Pons (tissue), 1 donor: ENCODE measurements at regions not wholly inside any gene's neighbourhood (a gene's known extent, or its start where the extent isn't known, plus 50 kb on each side); places are given as distances from the start of the nearest gene placed in this dataset.

Experiments used
- DNase-seq: peaks from one replicate; pipeline ENCODE4 v3.0.0-alpha.2; 2016; ENCODE audit warnings: low spot score

- DNase-seq: no peak
Measured at GRCh38 chr2:238985041-238985729, 137.3 kb downstream of the TWIST2 start.

- no peak for DNase-seq
Measured at GRCh38 chr2:238985931-238986446, 138.1 kb downstream of the TWIST2 start.

GRCh38 chr2:238986491-238987351 is 138.8 kb downstream of the TWIST2 start:
- DNase-seq: no peak

- no peak for DNase-seq
Measured at GRCh38 chr2:238987352-238987981, 139.6 kb downstream of the TWIST2 start.

- DNase-seq: no peak
Measured at GRCh38 chr2:238988105-238988504, 140.2 kb downstream of the TWIST2 start.

- DNase-seq: no peak
Measured at GRCh38 chr2:238988752-238989151, 140.9 kb downstream of the TWIST2 start.

- DNase-seq: no peak
Measured at GRCh38 chr2:238989484-238989883, 141.6 kb downstream of the TWIST2 start.

GRCh38 chr2:238994432-238994831 is 146.5 kb downstream of the TWIST2 start:
- DNase-seq: no peak

- no peak for DNase-seq
Measured at GRCh38 chr2:238994876-238995275, 147.0 kb downstream of the TWIST2 start.

GRCh38 chr2:238995634-238996033 is 147.7 kb downstream of the TWIST2 start:
- no peak for DNase-seq

- DNase-seq: no peak
Measured at GRCh38 chr2:238996331-238997136, 148.6 kb downstream of the TWIST2 start.

- no peak for DNase-seq
Measured at GRCh38 chr2:238997137-238997390, 149.2 kb downstream of the TWIST2 start.

- DNase-seq: no peak
Measured at GRCh38 chr2:238997684-238998083, 149.8 kb downstream of the TWIST2 start.
